Activated T-cell treated with anti-CD3 and anti-CD28 coated beads, Interleukin-2, amount 50 U/mL, for 24 hours (primary cell): ENCODE measurements at regions not wholly inside any gene's neighbourhood (a gene's known extent, or its start where the extent isn't known, plus 50 kb on each side); places are given as distances from the start of the nearest gene placed in this dataset.

Experiments
- DNase-seq: peaks from one replicate; pipeline ENCODE4 v3.0.0-alpha.2; 2020
- H3K27ac Mint-ChIP-seq: 2 replicates; pipeline ENCODE4 v1.8.0; 2020; ENCODE audit warnings: mild to moderate bottlenecking, mixed read lengths
- H3K27me3 Mint-ChIP-seq: 2 replicates; pipeline ENCODE4 v1.8.0; 2020; ENCODE audit warnings: mixed read lengths
- H3K36me3 Mint-ChIP-seq: 2 replicates; pipeline ENCODE4 v1.8.0; 2020; ENCODE audit warnings: low read depth, mixed read lengths
- H3K4me1 Mint-ChIP-seq: 2 replicates; pipeline ENCODE4 v1.8.0; 2020; ENCODE audit warnings: low read depth, mixed read lengths
- H3K4me3 Mint-ChIP-seq: 2 replicates; pipeline ENCODE4 v1.8.0; 2020; ENCODE audit warnings: mild to moderate bottlenecking, moderate library complexity, mixed read lengths
- H3K9me3 Mint-ChIP-seq: 2 replicates; pipeline ENCODE4 v1.8.0; 2020; ENCODE audit warnings: mixed read lengths

DNA sequence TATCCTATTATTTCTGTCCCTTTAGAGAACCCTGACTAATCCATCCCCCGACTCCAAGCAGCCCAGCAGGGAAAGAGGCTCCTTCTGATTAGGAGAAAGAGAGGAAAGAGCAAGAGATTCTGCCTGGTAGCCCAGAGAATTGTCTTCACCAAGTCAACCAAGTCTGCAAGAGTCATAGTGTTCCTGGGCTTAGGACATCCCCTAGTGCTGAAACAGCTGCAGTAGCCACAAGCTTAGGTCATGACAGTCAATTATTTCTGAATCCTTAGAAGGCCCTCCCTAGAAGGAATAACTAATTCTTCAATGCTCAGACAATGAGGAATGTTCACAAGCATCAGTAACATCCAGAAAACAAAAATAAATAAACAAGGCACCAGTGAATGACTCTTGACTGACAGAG lies 480.3 kb upstream of the GRIA3 start:
- H3K36me3 Mint-ChIP-seq = no peaks in the 10 kb centered on the region
- H3K4me1 Mint-ChIP-seq = no peaks in the 10 kb centered on the region
- H3K27ac Mint-ChIP-seq = no peak overlapping the region
- H3K4me3 Mint-ChIP-seq = no peak overlapping the region
- DNase-seq = no peak
- peaks cover 9% of the 10 kb centered on the region for H3K9me3 Mint-ChIP-seq
- peaks cover 10% of the 10 kb centered on the region for H3K27me3 Mint-ChIP-seq

DNA sequence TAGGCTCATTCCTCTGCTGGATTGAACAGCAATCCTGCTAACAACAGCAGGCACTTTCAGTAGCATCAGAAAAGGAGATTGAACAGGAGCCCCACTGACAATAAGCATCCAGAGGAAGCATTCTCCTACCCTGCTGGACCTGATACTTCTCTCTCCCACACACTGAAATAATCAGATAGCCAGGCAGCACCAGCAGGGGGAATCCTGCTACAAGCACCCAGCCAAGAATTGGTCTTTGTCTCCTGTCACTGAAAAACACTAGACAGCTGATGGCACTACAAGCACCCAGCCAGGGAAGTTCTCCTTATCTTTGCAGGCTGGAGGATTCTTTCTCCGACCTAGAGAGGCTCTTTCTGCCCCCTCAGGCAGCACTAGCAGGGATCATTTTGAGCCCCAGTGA lies 444.3 kb upstream of the GRIA3 start:
- Mint-ChIP-seq H3K27me3 (peaks cover 2% of the 10 kb centered on the region), H3K4me3 (no peak overlapping the region), H3K9me3 (peaks cover 5% of the 10 kb centered on the region), H3K36me3 (no peaks in the 10 kb centered on the region), H3K27ac (no peak overlapping the region), H3K4me1 (no peaks in the 10 kb centered on the region)
- no peak for DNase-seq

DNA sequence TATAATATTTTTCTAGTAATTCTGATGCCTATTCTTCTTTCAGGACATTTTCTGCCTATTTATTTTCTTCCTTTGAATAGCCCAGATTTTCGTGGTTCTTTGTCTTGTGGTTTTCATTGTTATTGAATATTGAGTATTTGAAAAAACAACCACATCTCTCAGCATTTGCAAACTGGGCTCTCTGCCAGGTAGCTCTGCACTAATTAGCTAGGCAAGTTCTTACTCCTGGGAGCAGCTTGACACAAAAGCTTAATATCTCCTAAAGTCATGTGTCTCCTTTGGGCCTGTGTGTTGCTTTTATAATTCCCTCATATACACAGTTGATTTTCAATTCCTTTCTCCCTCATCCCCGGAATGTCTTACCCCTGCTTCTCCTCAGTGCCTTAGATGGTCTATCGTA lies 413.5 kb upstream of the GRIA3 start:
- Mint-ChIP-seq H3K27me3 (peaks cover 2% of the 10 kb centered on the region), H3K36me3 (no peaks in the 10 kb centered on the region), H3K4me1 (no peaks in the 10 kb centered on the region), H3K9me3 (peaks cover 9% of the 10 kb centered on the region), H3K27ac (no peak overlapping the region), H3K4me3 (no peak overlapping the region)
- no peak for DNase-seq

DNA sequence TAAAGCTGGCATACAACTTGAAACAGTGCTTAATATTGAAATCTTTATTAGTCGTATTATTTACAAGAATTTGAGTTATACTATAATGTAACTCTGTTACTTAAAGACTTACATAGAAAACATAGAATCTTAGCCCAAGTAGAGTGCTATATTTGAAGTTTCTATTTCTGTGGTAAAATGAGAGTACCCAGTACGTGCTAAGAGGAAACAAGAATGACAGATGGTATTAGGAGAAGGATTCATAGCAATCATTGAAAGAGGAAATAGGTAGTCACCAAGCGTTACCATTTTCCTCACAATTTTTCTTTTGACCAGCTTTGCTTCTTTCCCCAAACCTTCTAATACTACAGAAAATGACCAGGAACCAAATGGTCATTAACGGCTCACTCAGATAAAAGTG lies 412.1 kb upstream of the GRIA3 start:
- no peak for DNase-seq
- Mint-ChIP-seq H3K9me3 (peaks cover 4% of the 10 kb centered on the region), H3K36me3 (no peaks in the 10 kb centered on the region), H3K4me1 (no peaks in the 10 kb centered on the region), H3K4me3 (no peak overlapping the region), H3K27ac (no peak overlapping the region), H3K27me3 (peaks cover 2% of the 10 kb centered on the region)

DNA sequence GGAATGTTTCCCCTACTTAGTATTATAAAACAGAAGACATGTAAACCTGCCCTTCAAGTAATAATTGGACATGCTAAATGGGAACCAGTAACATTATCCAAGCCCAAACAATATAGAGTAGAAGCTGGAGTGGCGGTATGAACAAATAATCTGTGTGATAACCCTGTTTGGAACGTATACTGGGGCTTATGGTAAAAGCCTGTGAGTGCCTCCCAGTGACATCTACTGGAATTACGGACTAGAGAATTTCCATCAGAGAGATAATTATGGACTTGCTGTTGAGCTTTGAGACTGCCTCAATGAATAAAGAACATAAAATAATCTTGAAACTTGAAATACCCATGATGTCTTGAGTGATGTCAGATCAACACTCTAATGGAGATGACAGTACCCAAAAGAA lies 406.3 kb upstream of the GRIA3 start:
- peaks cover 4% of the 10 kb centered on the region for H3K9me3 Mint-ChIP-seq
- H3K27me3 Mint-ChIP-seq = peaks cover 2% of the 10 kb centered on the region
- H3K36me3 Mint-ChIP-seq = no peaks in the 10 kb centered on the region
- no peak overlapping the region for H3K4me3 Mint-ChIP-seq
- H3K27ac Mint-ChIP-seq = no peak overlapping the region
- no peaks in the 10 kb centered on the region for H3K4me1 Mint-ChIP-seq
- DNase-seq = no peak

DNA sequence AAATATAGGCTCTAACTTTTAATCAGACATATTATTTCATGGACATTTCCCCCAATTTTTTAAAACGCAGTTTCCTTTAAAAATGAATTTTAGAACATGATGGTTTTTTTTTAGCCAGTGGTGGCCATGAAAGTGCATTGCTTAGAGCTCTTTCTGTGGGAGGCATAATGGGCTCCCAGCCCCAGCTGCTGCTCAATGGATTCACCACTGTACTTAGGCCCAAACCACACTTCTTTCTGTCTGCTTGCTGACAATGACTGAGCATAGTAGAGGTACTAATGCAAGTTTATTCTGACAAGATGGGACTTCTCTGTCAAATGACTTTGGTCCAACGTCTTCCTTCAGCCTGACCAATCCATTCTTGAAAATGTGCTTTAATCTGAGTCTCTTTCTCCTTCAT lies 400.2 kb upstream of the GRIA3 start:
- Mint-ChIP-seq H3K27ac (no peak overlapping the region), H3K4me3 (no peak overlapping the region), H3K27me3 (no peaks in the 10 kb centered on the region), H3K4me1 (no peaks in the 10 kb centered on the region), H3K9me3 (peaks cover 5% of the 10 kb centered on the region), H3K36me3 (no peaks in the 10 kb centered on the region)
- DNase-seq = no peak

DNA sequence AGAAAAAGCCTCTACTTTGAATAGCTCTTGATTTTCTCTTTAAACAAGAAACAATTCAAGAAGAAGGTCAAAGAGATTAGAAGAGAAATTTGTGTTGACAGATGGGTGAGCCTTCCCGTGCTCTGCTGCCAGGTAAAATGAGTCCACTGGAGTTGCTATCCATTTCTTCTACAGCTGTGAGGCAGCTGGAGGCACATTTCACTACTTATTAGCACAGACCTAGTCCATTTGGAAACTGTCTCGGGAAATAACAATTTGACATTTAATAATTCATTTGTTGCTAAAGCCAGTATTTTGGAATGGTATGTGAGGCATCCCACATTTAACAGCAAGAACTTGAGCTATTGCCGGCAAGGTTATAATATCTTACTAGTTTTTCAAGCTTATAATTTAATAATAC lies 396.8 kb upstream of the GRIA3 start:
- Mint-ChIP-seq H3K9me3 (peaks cover 5% of the 10 kb centered on the region), H3K27me3 (no peaks in the 10 kb centered on the region), H3K36me3 (no peaks in the 10 kb centered on the region), H3K4me3 (no peak overlapping the region), H3K27ac (no peak overlapping the region), H3K4me1 (no peaks in the 10 kb centered on the region)
- DNase-seq = no peak

DNA sequence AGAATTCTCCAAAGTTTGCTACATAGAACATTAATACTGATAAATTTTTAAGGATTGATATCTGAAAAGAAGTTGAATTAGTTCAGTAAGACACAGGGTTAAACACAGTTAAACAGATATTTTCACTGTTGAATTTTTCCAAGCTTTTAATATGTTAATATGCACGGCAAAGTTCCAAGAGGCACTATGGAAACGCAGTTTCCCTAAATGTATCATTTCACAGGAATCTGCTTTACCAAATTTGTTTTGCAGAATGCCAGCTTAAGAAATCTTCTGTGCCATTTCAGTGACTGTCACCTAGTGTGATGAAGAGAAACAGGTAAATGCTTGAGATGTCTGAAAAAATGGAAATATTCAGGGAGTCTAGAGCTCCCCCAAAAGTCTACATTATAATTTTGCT lies 395.9 kb upstream of the GRIA3 start:
- Mint-ChIP-seq H3K27me3 (no peaks in the 10 kb centered on the region), H3K27ac (no peak overlapping the region), H3K4me3 (no peak overlapping the region), H3K36me3 (no peaks in the 10 kb centered on the region), H3K4me1 (no peaks in the 10 kb centered on the region), H3K9me3 (peaks cover 5% of the 10 kb centered on the region)
- DNase-seq = no peak

DNA sequence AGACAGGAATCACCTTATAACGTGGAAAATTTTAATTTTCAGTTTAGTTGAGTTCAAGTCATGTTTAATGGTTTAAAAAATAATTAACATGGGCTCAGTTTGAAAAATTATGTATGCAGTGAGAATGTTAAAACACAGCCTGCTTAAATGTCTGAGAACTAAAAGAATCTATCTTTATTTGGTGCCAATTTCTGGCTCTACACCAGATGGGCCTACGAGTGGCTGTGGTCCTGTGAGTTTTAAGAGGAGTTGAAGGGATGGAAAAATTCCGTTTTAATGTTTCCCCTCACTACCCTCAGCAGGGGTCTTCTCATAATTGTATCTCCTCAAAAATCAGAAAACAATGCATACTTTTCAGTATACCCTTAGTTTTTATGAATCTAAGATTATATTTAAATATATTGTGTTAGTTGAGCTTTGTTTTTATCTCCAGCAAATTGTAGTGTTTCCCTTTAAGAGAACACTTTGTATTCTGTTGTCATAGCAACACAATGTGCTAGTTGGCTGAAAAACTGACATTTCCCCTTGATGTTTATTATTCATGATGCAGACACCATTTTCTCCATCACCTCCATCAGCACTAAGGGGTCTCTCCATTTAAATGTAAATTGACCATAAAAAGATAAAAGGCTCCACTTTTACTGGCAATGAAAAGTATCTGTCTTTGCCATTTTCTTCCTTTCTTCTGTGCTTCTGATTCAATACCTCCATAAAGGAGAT lies 393.5 kb upstream of the GRIA3 start:
- no peaks in the 10 kb centered on the region for H3K4me1 Mint-ChIP-seq
- H3K27me3 Mint-ChIP-seq = no peaks in the 10 kb centered on the region
- H3K36me3 Mint-ChIP-seq = no peaks in the 10 kb centered on the region
- no peak for DNase-seq
- peaks cover 4% of the 10 kb centered on the region for H3K9me3 Mint-ChIP-seq
- no peak overlapping the region for H3K27ac Mint-ChIP-seq
- no peak overlapping the region for H3K4me3 Mint-ChIP-seq

DNA sequence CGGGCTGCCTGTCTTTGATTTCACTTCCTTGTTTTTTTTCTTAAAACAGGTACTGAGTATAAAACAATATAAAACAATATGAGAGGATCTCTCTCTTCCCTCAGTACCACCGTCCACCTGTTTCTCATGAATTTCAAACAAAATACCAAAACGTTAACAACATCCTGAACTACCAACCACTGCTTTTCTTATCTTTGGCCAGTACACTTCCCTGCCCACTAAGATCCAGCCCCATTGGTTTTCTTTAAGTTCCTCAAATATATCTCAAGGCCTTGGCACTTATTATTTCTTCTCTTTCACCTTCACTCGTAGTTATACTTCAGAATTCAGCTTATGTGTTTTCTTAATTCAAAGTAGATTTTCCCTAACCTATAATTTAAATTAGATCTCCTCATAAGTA lies 370.2 kb upstream of the GRIA3 start:
- no peak overlapping the region for H3K27ac Mint-ChIP-seq
- no peak overlapping the region for H3K4me3 Mint-ChIP-seq
- H3K4me1 Mint-ChIP-seq = no peaks in the 10 kb centered on the region
- H3K9me3 Mint-ChIP-seq = no peaks in the 10 kb centered on the region
- no peaks in the 10 kb centered on the region for H3K27me3 Mint-ChIP-seq
- DNase-seq = no peak
- no peaks in the 10 kb centered on the region for H3K36me3 Mint-ChIP-seq

DNA sequence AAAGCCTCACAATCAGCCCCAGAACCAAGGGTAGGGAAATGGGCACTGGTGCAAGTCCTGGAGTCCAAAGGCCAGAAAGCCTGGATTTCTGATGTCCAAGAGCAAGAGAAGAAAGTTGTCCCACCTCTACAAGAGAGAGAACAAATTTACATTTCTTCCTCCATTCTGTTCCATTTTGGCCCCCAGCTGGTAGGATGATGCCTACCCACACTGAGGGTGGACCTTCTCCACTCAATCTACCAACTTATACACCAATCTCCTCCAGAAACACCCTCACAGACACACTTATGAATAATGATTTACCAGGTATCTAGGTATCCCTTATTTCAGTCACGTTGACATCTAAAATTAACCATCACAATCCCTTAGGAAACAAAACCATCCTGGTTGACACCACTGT lies 367.8 kb upstream of the GRIA3 start:
- no peak overlapping the region for H3K4me3 Mint-ChIP-seq
- no peaks in the 10 kb centered on the region for H3K27me3 Mint-ChIP-seq
- DNase-seq = no peak
- no peaks in the 10 kb centered on the region for H3K4me1 Mint-ChIP-seq
- no peaks in the 10 kb centered on the region for H3K36me3 Mint-ChIP-seq
- H3K9me3 Mint-ChIP-seq = peaks cover 6% of the 10 kb centered on the region
- no peak overlapping the region for H3K27ac Mint-ChIP-seq

DNA sequence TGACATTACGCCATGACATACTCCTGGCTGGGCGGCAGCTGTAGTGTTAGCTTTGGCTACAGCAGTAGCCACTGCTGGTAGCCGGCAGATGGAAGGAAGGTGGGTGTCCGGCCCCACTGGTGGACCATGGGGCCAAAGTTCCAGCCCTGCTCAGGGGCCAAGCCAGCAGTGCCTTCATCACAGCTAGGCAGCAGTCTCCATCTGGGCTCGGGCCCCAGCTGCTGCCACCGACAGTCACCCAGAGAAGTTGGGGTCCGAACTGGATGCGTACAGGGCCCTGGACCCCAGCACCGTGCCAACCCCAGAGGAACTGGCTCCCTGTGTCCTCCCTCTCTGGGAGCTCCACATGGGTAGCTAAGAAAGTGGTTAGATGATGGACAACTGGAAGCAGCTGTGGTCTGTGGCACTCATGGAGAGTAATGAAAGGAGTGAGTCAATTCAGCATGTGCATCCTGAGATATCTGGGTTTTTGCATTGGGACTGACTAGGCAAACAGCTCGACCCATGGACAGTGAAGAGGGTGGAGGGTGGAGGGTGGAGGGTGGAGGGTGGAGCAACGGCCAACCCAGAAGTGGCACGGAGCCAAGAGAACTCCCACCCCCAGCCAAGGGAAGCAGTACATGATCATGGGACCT lies 366.6 kb upstream of the GRIA3 start:
- peaks cover 6% of the 10 kb centered on the region for H3K9me3 Mint-ChIP-seq
- no peak overlapping the region for H3K4me3 Mint-ChIP-seq
- no peaks in the 10 kb centered on the region for H3K27me3 Mint-ChIP-seq
- no peaks in the 10 kb centered on the region for H3K4me1 Mint-ChIP-seq
- no peak overlapping the region for H3K27ac Mint-ChIP-seq
- no peak for DNase-seq
- no peaks in the 10 kb centered on the region for H3K36me3 Mint-ChIP-seq

DNA sequence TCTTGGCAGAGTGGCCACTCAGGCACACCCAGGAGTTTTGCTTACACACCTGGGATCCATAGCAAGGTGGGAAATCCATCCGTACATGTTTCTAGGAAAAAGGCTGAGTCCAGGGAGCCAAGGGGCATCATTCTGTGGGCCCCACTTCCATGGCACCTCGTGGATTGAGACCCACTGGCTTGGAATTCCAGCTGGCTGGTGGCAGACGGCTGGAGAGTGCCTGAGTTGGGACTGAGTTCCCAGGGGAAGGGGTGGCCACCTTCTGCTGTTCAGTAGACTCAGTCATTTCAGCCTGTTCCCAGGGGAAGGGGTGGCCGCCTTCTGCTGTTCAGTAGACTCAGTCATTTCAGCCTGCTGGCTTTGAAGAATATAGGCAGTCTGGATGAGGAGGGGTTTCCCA lies 366.0 kb upstream of the GRIA3 start:
- no peaks in the 10 kb centered on the region for H3K4me1 Mint-ChIP-seq

DNA sequence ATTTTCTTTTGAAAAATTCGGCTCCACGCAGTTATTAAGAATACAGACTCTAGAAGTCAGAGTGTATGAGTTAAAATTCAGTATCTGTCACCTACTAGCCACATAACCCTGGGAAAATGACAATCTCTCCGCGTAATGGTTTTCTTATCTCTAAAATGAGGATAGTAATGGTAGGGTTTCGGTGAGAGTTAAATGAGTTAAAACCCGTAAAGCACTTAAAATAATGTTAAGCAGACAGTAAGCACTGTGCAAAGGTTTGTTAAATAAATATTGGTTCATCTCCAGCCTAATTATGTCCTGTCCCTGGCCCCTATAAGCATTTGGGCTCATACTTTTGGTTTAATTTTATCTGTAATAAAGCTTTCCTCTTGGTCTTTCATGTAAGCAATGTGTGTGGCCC lies 350.8 kb upstream of the GRIA3 start:
- DNase-seq = no peak
- no peak overlapping the region for H3K4me3 Mint-ChIP-seq
- peaks cover 5% of the 10 kb centered on the region for H3K27me3 Mint-ChIP-seq
- H3K4me1 Mint-ChIP-seq = no peaks in the 10 kb centered on the region
- H3K9me3 Mint-ChIP-seq = no peaks in the 10 kb centered on the region
- H3K36me3 Mint-ChIP-seq = no peaks in the 10 kb centered on the region
- no peak overlapping the region for H3K27ac Mint-ChIP-seq

More for the DNA sequence above, 366.0 kb upstream of the GRIA3 start:
- Mint-ChIP-seq H3K27ac (no peak overlapping the region), H3K36me3 (no peaks in the 10 kb centered on the region), H3K4me3 (no peak overlapping the region), H3K9me3 (peaks cover 6% of the 10 kb centered on the region), H3K27me3 (no peaks in the 10 kb centered on the region)
- DNase-seq = no peak

DNA sequence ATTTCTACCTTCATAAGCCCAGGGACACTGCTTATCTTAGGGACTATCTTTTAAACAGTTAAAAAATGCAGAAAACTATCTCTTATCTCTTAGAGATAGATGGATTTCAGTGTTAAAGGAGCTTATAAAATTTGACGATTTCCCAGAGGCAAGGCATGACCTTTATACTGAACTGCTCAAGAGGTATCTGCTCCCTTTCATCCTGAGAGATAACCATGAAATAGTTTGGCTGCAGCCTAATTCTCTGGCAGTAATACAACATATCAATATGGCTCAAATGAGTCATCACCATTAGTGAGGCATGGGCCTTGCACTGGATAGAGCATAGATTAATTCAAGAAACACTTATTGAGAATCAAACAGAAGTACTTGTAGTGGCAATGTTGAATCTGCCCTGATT lies 348.2 kb upstream of the GRIA3 start:
- H3K27me3 Mint-ChIP-seq = no peaks in the 10 kb centered on the region
- no peaks in the 10 kb centered on the region for H3K4me1 Mint-ChIP-seq
- no peaks in the 10 kb centered on the region for H3K9me3 Mint-ChIP-seq
- H3K4me3 Mint-ChIP-seq = no peak overlapping the region
- H3K36me3 Mint-ChIP-seq = no peaks in the 10 kb centered on the region
- H3K27ac Mint-ChIP-seq = no peak overlapping the region
- no peak for DNase-seq

DNA sequence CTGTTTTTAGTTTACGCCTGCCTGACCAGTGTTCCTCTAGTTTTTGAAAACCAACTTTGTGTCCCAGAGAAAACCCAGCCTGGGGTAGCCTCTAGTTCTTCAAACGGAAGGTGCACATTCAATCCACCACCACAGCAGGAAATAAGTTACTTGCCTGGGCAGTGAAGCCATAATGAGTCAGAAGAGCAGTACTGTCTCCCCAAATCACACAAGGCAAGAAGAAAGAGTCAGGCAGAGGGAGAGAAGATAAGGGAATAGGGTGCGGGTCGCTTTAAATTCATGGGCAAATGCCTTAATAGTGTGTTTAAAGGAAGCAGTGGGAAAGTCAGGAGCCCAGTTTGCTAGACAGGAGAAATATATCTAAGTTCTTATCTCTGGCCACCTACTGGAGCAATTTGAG lies 333.8 kb upstream of the GRIA3 start:
- Mint-ChIP-seq H3K4me3 (no peak overlapping the region), H3K27ac (no peak overlapping the region), H3K36me3 (no peaks in the 10 kb centered on the region), H3K4me1 (no peaks in the 10 kb centered on the region), H3K27me3 (peaks cover 2% of the 10 kb centered on the region), H3K9me3 (no peaks in the 10 kb centered on the region)
- DNase-seq = no peak
